Ovary (tissue), 3 donors: ENCODE measurements at regions not wholly inside any gene's neighbourhood (a gene's known extent, or its start where the extent isn't known, plus 50 kb on each side); places are given as distances from the start of the nearest gene placed in this dataset.

ENCODE experiments used
- EP300 ChIP-seq: sonication (generic); formaldehyde crosslinking; IDR thresholded peaks from one replicate; pipeline ENCODE4 v1.6.1; 2017; ENCODE audit warnings: antibody characterized with exemption
- POLR2A ChIP-seq: fragments of 450-650 bp; IDR thresholded peaks from one replicate; pipeline ENCODE4 v1.6.1; 2017; ENCODE audit warnings: antibody characterized with exemption, mild to moderate bottlenecking, moderate library complexity
- TF ChIP-seq, protein P1 (sequence below), 3 donors: fragments of 450-650 bp in 2 of 3; fragments of 200-600 bp in 1 of 3; IDR thresholded peaks; one replicate each; pipeline versions ENCODE4 v1.5.1 to v1.8.0; 2016 to 2022; ENCODE audit warnings: antibody characterized with exemption in 3 of 3, mild to moderate bottlenecking in 1 of 3
- donor health status: DM: no; HTN: no; CAD: no.

DNA sequence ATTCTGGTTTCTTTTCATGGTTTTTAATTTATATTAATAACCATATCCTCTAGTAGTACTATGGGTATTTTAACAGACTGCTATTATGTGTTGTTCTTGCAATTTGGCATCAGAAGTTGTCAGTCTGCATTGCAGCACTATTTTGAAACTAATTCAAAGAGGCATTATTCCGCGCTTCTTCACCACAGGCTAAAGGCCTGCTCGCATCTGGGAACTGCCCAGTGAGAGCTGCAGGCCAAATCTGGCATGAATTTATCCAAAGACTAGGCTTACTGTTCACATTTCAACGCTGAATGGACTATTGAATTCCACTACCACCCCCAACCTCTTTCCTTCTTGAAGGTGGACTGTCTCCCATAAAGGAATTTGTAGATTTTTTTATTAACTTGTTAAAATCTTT lies 310.4 kb upstream of the NR2F2 start:
- TF ChIP-seq, protein P1, sequence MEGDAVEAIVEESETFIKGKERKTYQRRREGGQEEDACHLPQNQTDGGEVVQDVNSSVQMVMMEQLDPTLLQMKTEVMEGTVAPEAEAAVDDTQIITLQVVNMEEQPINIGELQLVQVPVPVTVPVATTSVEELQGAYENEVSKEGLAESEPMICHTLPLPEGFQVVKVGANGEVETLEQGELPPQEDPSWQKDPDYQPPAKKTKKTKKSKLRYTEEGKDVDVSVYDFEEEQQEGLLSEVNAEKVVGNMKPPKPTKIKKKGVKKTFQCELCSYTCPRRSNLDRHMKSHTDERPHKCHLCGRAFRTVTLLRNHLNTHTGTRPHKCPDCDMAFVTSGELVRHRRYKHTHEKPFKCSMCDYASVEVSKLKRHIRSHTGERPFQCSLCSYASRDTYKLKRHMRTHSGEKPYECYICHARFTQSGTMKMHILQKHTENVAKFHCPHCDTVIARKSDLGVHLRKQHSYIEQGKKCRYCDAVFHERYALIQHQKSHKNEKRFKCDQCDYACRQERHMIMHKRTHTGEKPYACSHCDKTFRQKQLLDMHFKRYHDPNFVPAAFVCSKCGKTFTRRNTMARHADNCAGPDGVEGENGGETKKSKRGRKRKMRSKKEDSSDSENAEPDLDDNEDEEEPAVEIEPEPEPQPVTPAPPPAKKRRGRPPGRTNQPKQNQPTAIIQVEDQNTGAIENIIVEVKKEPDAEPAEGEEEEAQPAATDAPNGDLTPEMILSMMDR (IDR thresholded peaks at IDR 0.05), result no peak
- no peak for TF ChIP-seq EP300
- TF ChIP-seq POLR2A, result no peak
